ENCODE measurements at regions not wholly inside any gene's neighbourhood (a gene's known extent, or its start where the extent isn't known, plus 50 kb on each side); places are given as distances from the start of the nearest gene placed in this dataset.

GRCh38 chr10:83919187-83919586 is 220.1 kb upstream of the GHITM start:
- DNase-seq = no peak
- intact Hi-C loops (cut with DNase I; ENCODE audit: low total_unique reads) = no loop called here
- peaks cover 0 to 6% (median 0%) of the 10 kb centered on the region in 3 donors for H3K27me3 ChIP-seq
- no peak overlapping the region for H3K4me3 ChIP-seq
- H3K4me1 ChIP-seq = peaks cover 0 to 6% (median 0%) of the 10 kb centered on the region in 4 donors
- WGBS, 5 donors = 76 to 100% (median 91%) methylated on average over 2 of the region's 2 CpGs
- H3K9me3 ChIP-seq = no peaks in the 10 kb centered on the region
- H3K36me3 ChIP-seq = no peaks in the 10 kb centered on the region
- no peak for TF ChIP-seq POLR2AphosphoS5 (IDR thresholded peaks at IDR 0.05)
- TF ChIP-seq, protein P1, sequence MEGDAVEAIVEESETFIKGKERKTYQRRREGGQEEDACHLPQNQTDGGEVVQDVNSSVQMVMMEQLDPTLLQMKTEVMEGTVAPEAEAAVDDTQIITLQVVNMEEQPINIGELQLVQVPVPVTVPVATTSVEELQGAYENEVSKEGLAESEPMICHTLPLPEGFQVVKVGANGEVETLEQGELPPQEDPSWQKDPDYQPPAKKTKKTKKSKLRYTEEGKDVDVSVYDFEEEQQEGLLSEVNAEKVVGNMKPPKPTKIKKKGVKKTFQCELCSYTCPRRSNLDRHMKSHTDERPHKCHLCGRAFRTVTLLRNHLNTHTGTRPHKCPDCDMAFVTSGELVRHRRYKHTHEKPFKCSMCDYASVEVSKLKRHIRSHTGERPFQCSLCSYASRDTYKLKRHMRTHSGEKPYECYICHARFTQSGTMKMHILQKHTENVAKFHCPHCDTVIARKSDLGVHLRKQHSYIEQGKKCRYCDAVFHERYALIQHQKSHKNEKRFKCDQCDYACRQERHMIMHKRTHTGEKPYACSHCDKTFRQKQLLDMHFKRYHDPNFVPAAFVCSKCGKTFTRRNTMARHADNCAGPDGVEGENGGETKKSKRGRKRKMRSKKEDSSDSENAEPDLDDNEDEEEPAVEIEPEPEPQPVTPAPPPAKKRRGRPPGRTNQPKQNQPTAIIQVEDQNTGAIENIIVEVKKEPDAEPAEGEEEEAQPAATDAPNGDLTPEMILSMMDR (IDR thresholded peaks at IDR 0.05) = no peak
- no peak for TF ChIP-seq EP300 (IDR thresholded peaks at IDR 0.05)
- no peak for TF ChIP-seq POLR2A (IDR thresholded peaks at IDR 0.05)
- no peak overlapping the region for H3K27ac ChIP-seq

DNA sequence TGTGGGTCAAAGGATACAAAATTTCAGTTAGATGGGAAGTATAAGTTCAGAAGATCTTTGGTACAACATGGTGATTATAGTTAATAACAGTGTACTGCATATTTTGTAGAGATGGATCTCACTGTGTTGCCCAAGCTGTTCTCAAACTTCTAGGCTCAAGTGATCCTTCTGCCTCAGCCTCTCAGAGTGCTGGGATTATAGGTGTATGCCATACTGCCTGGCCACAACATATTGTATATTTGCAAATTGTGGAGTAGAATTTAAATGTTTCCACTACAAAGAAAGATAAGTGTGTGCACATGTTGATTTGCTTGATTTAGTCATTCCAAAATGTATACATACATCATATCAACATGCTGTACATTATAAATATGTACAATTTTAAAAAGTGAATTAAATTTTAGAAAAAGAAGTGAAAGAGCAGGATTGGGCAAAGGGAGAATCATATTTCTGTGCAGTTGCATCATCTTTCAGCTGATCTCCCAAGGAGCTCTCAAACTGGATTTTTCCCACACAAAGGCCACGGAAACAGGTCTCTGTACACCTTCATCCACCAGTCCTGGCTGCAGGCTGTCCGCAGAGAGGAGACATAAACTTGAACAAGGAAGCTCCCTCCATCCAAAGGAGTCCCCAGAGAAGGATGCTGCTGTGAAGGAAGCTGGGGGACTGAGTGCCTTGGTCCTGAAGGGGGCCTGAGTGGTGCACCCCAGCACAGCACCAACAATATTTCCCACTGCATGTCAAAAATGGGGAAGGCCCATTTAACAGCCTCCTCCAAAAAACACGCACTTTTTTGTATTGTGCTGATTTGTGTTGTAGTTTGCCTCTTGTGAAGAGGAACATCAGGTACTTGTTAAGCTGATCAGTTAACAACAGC is 217.1 kb upstream of the GHITM start:
- intact Hi-C loops (cut with DNase I; ENCODE audit: low total_unique reads) = no loop called here
- WGBS, 5 donors = 67 to 88% (median 85%) methylated on average over 3 of the region's 3 CpGs
- DNase-seq = no peak

DNA sequence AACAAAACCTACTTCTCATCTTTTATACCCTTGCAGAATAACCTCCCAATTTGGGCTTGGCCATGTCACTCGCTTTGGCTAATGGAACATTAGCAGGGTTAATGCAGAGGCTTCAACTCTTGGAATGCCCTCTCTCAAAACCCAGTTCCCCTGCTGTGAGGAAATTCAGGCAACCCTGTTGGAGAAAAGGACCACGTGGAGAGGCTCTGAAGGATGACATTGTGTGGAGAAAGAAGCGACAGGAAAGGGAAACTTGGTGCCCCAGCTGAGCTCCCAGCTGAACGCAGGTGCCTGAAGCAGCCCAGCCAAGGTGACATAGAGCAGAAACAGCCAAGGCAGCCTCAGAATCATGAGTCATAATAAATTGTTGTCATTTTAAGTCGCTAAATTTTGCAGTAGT is 214.2 kb upstream of the GHITM start:
- H3K4me3 ChIP-seq = no peak overlapping the region
- H3K9me3 ChIP-seq = no peaks in the 10 kb centered on the region
- H3K4me1 ChIP-seq = no peaks in the 10 kb centered on the region
- H3K27ac ChIP-seq = no peak overlapping the region
- WGBS, 5 donors = 35 to 47% (median 36%) methylated on average over 5 of the region's 5 CpGs
- intact Hi-C loops (cut with DNase I; ENCODE audit: low total_unique reads) = no loop called here
- DNase-seq = no peak
- peaks cover 0 to 11% (median 0%) of the 10 kb centered on the region in 3 donors for H3K27me3 ChIP-seq
- TF ChIP-seq POLR2AphosphoS5 (IDR thresholded peaks at IDR 0.05) (no peak), POLR2A (IDR thresholded peaks at IDR 0.05) (no peak), EP300 (IDR thresholded peaks at IDR 0.05) (no peak)
- TF ChIP-seq, protein P1 (IDR thresholded peaks at IDR 0.05) = no peak
- no peaks in the 10 kb centered on the region for H3K36me3 ChIP-seq

More for the DNA sequence above, 217.1 kb upstream of the GHITM start:
- Histone ChIP-seq H3K27ac (no peak overlapping the region), H3K4me3 (no peak overlapping the region), H3K36me3 (no peaks in the 10 kb centered on the region), H3K4me1 (peaks cover 0 to 6% (median 0%) of the 10 kb centered on the region in 4 donors), H3K27me3 (peaks cover 0 to 7% (median 0%) of the 10 kb centered on the region in 3 donors), H3K9me3 (no peaks in the 10 kb centered on the region)
- TF ChIP-seq POLR2AphosphoS5 (IDR thresholded peaks at IDR 0.05) (no peak), POLR2A (IDR thresholded peaks at IDR 0.05) (no peak), EP300 (IDR thresholded peaks at IDR 0.05) (no peak)
- TF ChIP-seq, protein P1 (IDR thresholded peaks at IDR 0.05) = no peak

DNA sequence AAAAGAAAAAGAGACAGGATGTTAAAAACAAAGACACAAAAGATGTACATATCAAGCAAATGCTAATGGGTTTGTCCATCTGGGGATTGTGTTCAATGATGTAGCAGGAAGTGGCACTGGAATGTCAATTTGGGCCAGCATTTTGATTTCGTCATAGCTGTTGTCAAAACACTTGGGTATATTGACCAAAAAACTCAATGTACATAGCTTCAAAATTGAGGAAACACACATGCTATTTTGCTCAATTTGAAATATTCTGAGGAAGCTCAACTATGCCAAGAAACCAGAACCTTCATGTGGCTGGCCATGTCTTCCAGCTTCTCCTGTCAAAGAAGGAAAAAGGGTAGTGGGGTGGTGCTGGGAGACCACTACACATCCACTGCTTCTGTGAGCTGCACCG is 212.7 kb upstream of the GHITM start:
- Histone ChIP-seq H3K9me3 (no peaks in the 10 kb centered on the region), H3K4me1 (no peaks in the 10 kb centered on the region), H3K27ac (no peak overlapping the region), H3K36me3 (no peaks in the 10 kb centered on the region), H3K4me3 (no peak overlapping the region), H3K27me3 (peaks cover 0 to 11% (median 0%) of the 10 kb centered on the region in 3 donors)
- 63 to 73% (median 70%) methylated on average over 2 of the region's 2 CpGs for WGBS, 5 donors
- DNase-seq = no peak
- intact Hi-C loops (cut with DNase I; ENCODE audit: low total_unique reads) = no loop called here
- TF ChIP-seq POLR2A (IDR thresholded peaks at IDR 0.05) = no peak
- TF ChIP-seq, protein P1 (IDR thresholded peaks at IDR 0.05) = no peak
- no peak for TF ChIP-seq POLR2AphosphoS5 (IDR thresholded peaks at IDR 0.05)
- TF ChIP-seq EP300 (IDR thresholded peaks at IDR 0.05) = no peak
